Neural cell (in vitro differentiated cells): ENCODE measurements at regions not wholly inside any gene's neighbourhood (a gene's known extent, or its start where the extent isn't known, plus 50 kb on each side); places are given as distances from the start of the nearest gene placed in this dataset.

Experiments used
- MXI1 ChIP-seq: fragments of 450-650 bp; conservative IDR thresholded peaks from 2 replicates; pipeline ENCODE4 v1.6.1; 2014; ENCODE audit warnings: antibody characterized with exemption, mild to moderate bottlenecking; ENCODE audit not compliant: poor library complexity, severe bottlenecking
- SMC3 ChIP-seq: fragments of 450-650 bp; conservative IDR thresholded peaks from 2 replicates; pipeline ENCODE4 v1.6.1; 2014; ENCODE audit warnings: antibody characterized with exemption, mild to moderate bottlenecking, moderate library complexity; ENCODE audit not compliant: poor library complexity

- TF ChIP-seq MXI1, result no peak
- no peak for TF ChIP-seq SMC3
Observed at GRCh38 chr2:194591192-194591591, 1065.8 kb upstream of the SLC39A10 start.
